ENCODE measurements at regions not wholly inside any gene's neighbourhood (a gene's known extent, or its start where the extent isn't known, plus 50 kb on each side); places are given as distances from the start of the nearest gene placed in this dataset.
A peak's percentile ranks its signal among the peaks of the same experiment; 100 is the strongest.

- Mint-ChIP-seq H3K9me3 (peaks cover 0 to 10% (median 3%) of the 10 kb centered on the region in 7 donors), H3K27ac (no peak overlapping the region), H3K4me3 (no peak overlapping the region), H3K4me1 (no peaks in the 10 kb centered on the region), H3K36me3 (no peaks in the 10 kb centered on the region), H3K27me3 (no peaks in the 10 kb centered on the region)
- no peak for ATAC-seq (ENCODE audit: low read depth in 2 of 2)
- Histone ChIP-seq H3K36me3 (ENCODE audit: control insufficient read depth, insufficient read depth, low read length) (no peaks in the 10 kb centered on the region), H3K27ac (ENCODE audit: insufficient read depth, low read length, poor library complexity, severe bottlenecking) (no peak overlapping the region), H3K4me3 (ENCODE audit: low read depth, low read length) (no peak overlapping the region), H3K4me1 (ENCODE audit: control insufficient read depth, insufficient read depth, low read length, poor library complexity, severe bottlenecking) (no peaks in the 10 kb centered on the region), H3K27me3 (ENCODE audit: control insufficient read depth, insufficient read depth, low read length) (no peaks in the 10 kb centered on the region), H3K9me3 (ENCODE audit: control insufficient read depth in 2 of 2, low read length in 2 of 2) (peaks cover 0 to 2% of the 10 kb centered on the region in 2 experiments)
- no peak for DNase-seq
Observed at GRCh38 chr10:59538623-59539022, 171.0 kb downstream of the SLC16A9 start.

DNA sequence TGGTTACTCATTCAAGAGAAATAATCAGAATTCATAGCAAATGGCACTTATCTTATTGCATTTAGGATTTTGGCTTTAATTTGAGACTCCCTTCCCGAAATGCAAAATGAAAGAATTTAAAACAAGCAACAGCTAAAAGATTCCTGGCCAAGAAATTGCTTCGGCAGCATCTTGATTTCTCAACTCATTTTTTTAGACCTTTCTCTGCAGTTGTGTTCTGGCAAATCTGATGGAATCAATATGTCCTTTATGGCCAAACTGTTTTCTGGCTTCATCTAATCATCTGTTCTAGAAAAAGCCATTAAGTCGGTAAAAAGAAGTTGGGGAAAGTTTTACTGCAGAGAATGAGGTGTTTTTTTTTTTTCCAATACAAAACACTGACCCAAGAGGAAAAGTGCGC is 172.1 kb downstream of the SLC16A9 start:
- Mint-ChIP-seq H3K4me3 (no peak overlapping the region), H3K9me3 (peaks cover 0 to 10% (median 3%) of the 10 kb centered on the region in 7 donors)
- H3K36me3 ChIP-seq (ENCODE audit: control insufficient read depth, insufficient read depth, low read length): no peaks in the 10 kb centered on the region

DNA sequence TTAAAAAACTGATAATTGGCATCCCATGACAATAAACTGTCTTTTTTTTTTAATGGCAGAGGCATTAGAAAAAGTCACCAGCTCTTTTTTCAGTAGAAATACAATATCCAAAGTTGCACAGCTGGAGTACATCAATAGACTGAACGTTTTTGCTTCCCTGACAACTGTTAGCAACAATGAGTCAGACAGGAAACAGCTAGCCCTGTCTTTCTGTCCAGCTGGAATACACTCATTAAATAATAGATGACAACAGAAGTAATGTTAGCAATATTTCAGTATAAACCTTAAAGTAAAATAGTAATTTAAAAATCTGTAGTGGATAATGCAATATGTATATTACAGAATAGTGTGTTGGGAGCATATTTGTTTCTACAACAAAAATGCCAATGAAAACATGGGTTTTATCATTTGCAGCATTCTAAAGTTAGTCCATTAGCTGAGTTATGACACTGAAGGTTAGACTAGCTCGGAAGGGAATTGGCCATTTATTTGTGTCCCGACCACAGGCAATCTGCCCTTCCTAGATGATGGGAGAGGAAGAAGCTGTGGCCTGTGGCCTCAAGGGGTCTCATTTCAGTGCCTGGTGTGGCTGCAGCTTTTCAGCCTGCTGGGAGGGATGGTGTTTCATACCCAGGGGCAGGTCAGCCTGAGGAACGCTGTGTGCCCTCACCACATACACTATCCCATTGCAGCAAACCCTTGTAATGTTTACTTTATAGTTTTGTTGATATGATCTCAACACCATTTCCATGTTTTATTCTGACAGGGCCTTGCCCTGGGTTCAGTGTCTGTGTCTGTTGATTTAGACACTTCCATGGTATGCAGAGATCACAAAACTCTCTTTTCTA is 173.3 kb downstream of the SLC16A9 start:
- H3K9me3 ChIP-seq (ENCODE audit: control insufficient read depth in 2 of 2, low read length in 2 of 2): peaks cover 0 to 2% of the 10 kb centered on the region in 2 experiments
- ATAC-seq (ENCODE audit: low read depth in 2 of 2) (no peak), DNase-seq (no peak)
- H3K9me3 Mint-ChIP-seq: peaks cover 0 to 5% (median 4%) of the 10 kb centered on the region in 7 donors
- no peak overlapping the region for H3K27ac ChIP-seq (ENCODE audit: insufficient read depth, low read length, poor library complexity, severe bottlenecking)
- no peaks in the 10 kb centered on the region for H3K27me3 ChIP-seq (ENCODE audit: control insufficient read depth, insufficient read depth, low read length)
- H3K36me3 Mint-ChIP-seq: no peaks in the 10 kb centered on the region
- H3K4me3 Mint-ChIP-seq: no peak overlapping the region
- H3K27me3 Mint-ChIP-seq: no peaks in the 10 kb centered on the region
- H3K36me3 ChIP-seq (ENCODE audit: control insufficient read depth, insufficient read depth, low read length): no peaks in the 10 kb centered on the region
- no peak overlapping the region for H3K4me3 ChIP-seq (ENCODE audit: low read depth, low read length)
- no peaks in the 10 kb centered on the region for H3K4me1 Mint-ChIP-seq
- H3K4me1 ChIP-seq (ENCODE audit: control insufficient read depth, insufficient read depth, low read length, poor library complexity, severe bottlenecking): no peaks in the 10 kb centered on the region
- no peak overlapping the region for H3K27ac Mint-ChIP-seq

More for the DNA sequence above, 172.1 kb downstream of the SLC16A9 start:
- Histone ChIP-seq H3K4me3 (ENCODE audit: low read depth, low read length) (no peak overlapping the region), H3K4me1 (ENCODE audit: control insufficient read depth, insufficient read depth, low read length, poor library complexity, severe bottlenecking) (no peaks in the 10 kb centered on the region), H3K9me3 (ENCODE audit: control insufficient read depth in 2 of 2, low read length in 2 of 2) (peaks cover 0 to 2% of the 10 kb centered on the region in 2 experiments), H3K27ac (ENCODE audit: insufficient read depth, low read length, poor library complexity, severe bottlenecking) (no peak overlapping the region), H3K27me3 (ENCODE audit: control insufficient read depth, insufficient read depth, low read length) (no peaks in the 10 kb centered on the region)
- no peak overlapping the region for H3K27ac Mint-ChIP-seq
- ATAC-seq (ENCODE audit: low read depth in 2 of 2) (no peak), DNase-seq (no peak)
- no peaks in the 10 kb centered on the region for H3K4me1 Mint-ChIP-seq
- no peaks in the 10 kb centered on the region for H3K36me3 Mint-ChIP-seq
- H3K27me3 Mint-ChIP-seq: no peaks in the 10 kb centered on the region

GRCh38 chr10:59524348-59524747 is 162.0 kb upstream of the FAM13C start:
- Histone ChIP-seq H3K4me3 (ENCODE audit: low read depth, low read length) (no peak overlapping the region), H3K4me1 (ENCODE audit: control insufficient read depth, insufficient read depth, low read length, poor library complexity, severe bottlenecking) (no peaks in the 10 kb centered on the region), H3K27me3 (ENCODE audit: control insufficient read depth, insufficient read depth, low read length) (no peaks in the 10 kb centered on the region), H3K27ac (ENCODE audit: insufficient read depth, low read length, poor library complexity, severe bottlenecking) (no peak overlapping the region), H3K36me3 (ENCODE audit: control insufficient read depth, insufficient read depth, low read length) (no peaks in the 10 kb centered on the region), H3K9me3 (ENCODE audit: control insufficient read depth in 2 of 2, low read length in 2 of 2) (no peaks in the 10 kb centered on the region)
- Mint-ChIP-seq H3K9me3 (peaks cover 0 to 6% (median 1%) of the 10 kb centered on the region in 7 donors), H3K4me3 (no peak overlapping the region), H3K36me3 (no peaks in the 10 kb centered on the region), H3K27me3 (no peaks in the 10 kb centered on the region), H3K27ac (no peak overlapping the region), H3K4me1 (no peaks in the 10 kb centered on the region)
- DNase-seq: no peak
- no peak for ATAC-seq (ENCODE audit: low read depth in 2 of 2)

DNA sequence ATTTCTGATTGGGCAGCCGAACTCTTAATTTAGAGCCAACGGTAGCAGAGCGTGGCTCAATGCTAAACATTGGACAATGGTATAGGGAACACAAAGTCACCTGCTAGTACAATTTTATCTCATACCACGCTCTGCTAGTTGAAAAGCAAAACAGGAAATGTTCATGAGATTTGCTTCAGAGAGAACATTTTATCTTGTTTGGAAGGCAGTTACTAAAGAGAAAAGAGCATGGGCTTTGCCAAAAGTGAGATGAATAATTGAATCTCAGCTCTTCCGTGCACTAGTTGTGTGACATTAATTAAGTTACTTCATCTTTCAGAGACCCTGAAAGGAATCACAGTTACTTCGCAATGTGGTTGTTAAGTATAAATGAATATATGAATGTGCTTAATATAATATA is 161.5 kb upstream of the FAM13C start:
- DNase-seq (no peak), ATAC-seq (ENCODE audit: low read depth in 2 of 2) (no peak)
- Mint-ChIP-seq H3K4me3 (no peak overlapping the region), H3K4me1 (no peaks in the 10 kb centered on the region), H3K27ac (no peak overlapping the region), H3K36me3 (no peaks in the 10 kb centered on the region), H3K9me3 (peaks cover 0 to 6% (median 2%) of the 10 kb centered on the region in 7 donors), H3K27me3 (no peaks in the 10 kb centered on the region)
- no peaks in the 10 kb centered on the region for H3K36me3 ChIP-seq (ENCODE audit: control insufficient read depth, insufficient read depth, low read length)
- no peaks in the 10 kb centered on the region for H3K27me3 ChIP-seq (ENCODE audit: control insufficient read depth, insufficient read depth, low read length)
- no peak overlapping the region for H3K27ac ChIP-seq (ENCODE audit: insufficient read depth, low read length, poor library complexity, severe bottlenecking)
- H3K4me3 ChIP-seq (ENCODE audit: low read depth, low read length): no peak overlapping the region
- H3K9me3 ChIP-seq (ENCODE audit: control insufficient read depth in 2 of 2, low read length in 2 of 2): no peaks in the 10 kb centered on the region
- H3K4me1 ChIP-seq (ENCODE audit: control insufficient read depth, insufficient read depth, low read length, poor library complexity, severe bottlenecking): no peaks in the 10 kb centered on the region

DNA sequence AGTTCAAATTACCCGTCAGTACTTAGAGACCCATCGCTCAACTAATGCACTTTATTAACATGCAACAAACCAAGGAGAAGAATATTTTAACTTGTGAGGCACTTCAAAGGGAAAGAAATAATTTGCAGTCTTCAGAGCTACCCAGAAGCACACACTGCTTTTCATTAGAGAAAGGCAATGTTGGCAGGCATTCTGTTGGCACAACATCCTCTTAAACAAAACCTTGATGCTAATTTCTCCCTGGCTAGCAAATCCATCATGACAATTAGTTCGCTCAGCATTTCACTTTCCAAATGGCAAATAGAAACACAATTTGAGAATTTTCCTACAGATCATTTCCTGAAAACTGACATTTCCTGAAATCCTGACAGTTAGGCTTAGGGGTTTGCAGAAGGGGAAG is 155.6 kb upstream of the FAM13C start:
- Mint-ChIP-seq H3K27ac (no peak overlapping the region), H3K4me3 (peak overlapping the region in 1 of 4 donors; percentile 2)

DNA sequence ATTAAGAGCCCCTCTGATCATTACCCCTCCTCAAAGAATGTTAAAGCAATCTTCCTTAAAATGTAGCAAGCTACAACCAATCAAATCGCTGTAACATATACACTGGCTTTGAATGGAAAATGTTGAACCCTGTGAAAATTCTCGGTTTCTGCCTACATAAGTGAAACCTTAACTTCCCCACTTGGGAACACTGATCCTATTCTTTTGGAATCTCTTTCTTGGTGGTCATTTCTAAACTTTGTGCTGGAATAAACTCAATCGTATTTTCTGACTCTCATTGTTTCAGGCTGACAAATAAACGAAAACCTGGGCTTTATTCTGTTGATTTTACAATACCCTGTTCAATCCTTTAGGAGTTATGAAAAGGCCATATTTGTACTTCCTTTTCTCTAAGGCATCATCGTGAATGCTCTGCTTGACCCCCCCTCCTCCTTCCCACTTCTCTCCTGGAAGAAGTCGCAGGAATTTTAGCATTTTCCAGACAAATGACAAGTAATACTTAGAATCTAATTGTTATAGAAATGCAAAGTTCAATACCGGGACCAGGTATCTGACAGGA is 155.1 kb upstream of the FAM13C start:
- Histone ChIP-seq H3K4me1 (ENCODE audit: control insufficient read depth, insufficient read depth, low read length, poor library complexity, severe bottlenecking) (no peaks in the 10 kb centered on the region), H3K9me3 (ENCODE audit: control insufficient read depth in 2 of 2, low read length in 2 of 2) (no peaks in the 10 kb centered on the region), H3K27ac (ENCODE audit: insufficient read depth, low read length, poor library complexity, severe bottlenecking) (no peak overlapping the region), H3K36me3 (ENCODE audit: control insufficient read depth, insufficient read depth, low read length) (no peaks in the 10 kb centered on the region), H3K27me3 (ENCODE audit: control insufficient read depth, insufficient read depth, low read length) (no peaks in the 10 kb centered on the region), H3K4me3 (ENCODE audit: low read depth, low read length) (no peak overlapping the region)
- peaks cover 4% of the 10 kb centered on the region for H3K27me3 Mint-ChIP-seq
- no peak for ATAC-seq (ENCODE audit: low read depth in 2 of 2)
- DNase-seq: no peak
- H3K27ac Mint-ChIP-seq: no peak overlapping the region
- no peaks in the 10 kb centered on the region for H3K4me1 Mint-ChIP-seq
- H3K9me3 Mint-ChIP-seq: peaks cover 0 to 3% (median 1%) of the 10 kb centered on the region in 7 donors
- no peaks in the 10 kb centered on the region for H3K36me3 Mint-ChIP-seq
- no peak overlapping the region for H3K4me3 Mint-ChIP-seq

More for the DNA sequence above, 155.6 kb upstream of the FAM13C start:
- Histone ChIP-seq H3K4me1 (ENCODE audit: control insufficient read depth, insufficient read depth, low read length, poor library complexity, severe bottlenecking) (no peaks in the 10 kb centered on the region), H3K27me3 (ENCODE audit: control insufficient read depth, insufficient read depth, low read length) (no peaks in the 10 kb centered on the region), H3K4me3 (ENCODE audit: low read depth, low read length) (no peak overlapping the region), H3K9me3 (ENCODE audit: control insufficient read depth in 2 of 2, low read length in 2 of 2) (no peaks in the 10 kb centered on the region), H3K27ac (ENCODE audit: insufficient read depth, low read length, poor library complexity, severe bottlenecking) (no peak overlapping the region), H3K36me3 (ENCODE audit: control insufficient read depth, insufficient read depth, low read length) (no peaks in the 10 kb centered on the region)
- H3K4me1 Mint-ChIP-seq: no peaks in the 10 kb centered on the region
- DNase-seq (no peak), ATAC-seq (ENCODE audit: low read depth in 2 of 2) (no peak)
- no peaks in the 10 kb centered on the region for H3K36me3 Mint-ChIP-seq
- peaks cover 4% of the 10 kb centered on the region for H3K27me3 Mint-ChIP-seq
- H3K9me3 Mint-ChIP-seq: peaks cover 0 to 3% (median 1%) of the 10 kb centered on the region in 7 donors

DNA sequence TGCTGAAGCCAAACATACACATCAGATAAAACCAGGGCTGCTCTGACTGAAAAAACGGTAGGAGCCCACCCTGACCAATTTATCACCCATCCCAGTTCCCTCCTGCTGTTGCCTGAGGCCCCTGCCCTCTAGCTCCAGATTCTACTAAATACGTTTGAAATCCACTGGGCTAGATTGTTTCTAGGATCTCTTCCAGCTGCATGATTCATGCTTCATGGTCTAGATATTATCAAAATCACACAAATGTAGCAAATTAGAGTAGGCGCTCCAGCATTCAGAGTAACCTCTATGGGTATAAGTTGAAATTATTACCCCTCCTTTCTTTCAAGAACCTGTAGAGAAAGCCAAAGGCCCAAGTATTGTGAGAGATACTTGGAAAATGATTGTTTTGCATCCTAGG is 151.2 kb upstream of the FAM13C start:
- Mint-ChIP-seq H3K36me3 (no peaks in the 10 kb centered on the region), H3K27ac (no peak overlapping the region), H3K9me3 (peaks cover 0 to 1% (median 0%) of the 10 kb centered on the region in 7 donors), H3K27me3 (peaks cover 4% of the 10 kb centered on the region), H3K4me3 (no peak overlapping the region), H3K4me1 (no peaks in the 10 kb centered on the region)
- DNase-seq (no peak), ATAC-seq (ENCODE audit: low read depth in 2 of 2) (no peak)
- Histone ChIP-seq H3K4me3 (ENCODE audit: low read depth, low read length) (no peak overlapping the region), H3K9me3 (ENCODE audit: control insufficient read depth in 2 of 2, low read length in 2 of 2) (no peaks in the 10 kb centered on the region), H3K27me3 (ENCODE audit: control insufficient read depth, insufficient read depth, low read length) (no peaks in the 10 kb centered on the region), H3K4me1 (ENCODE audit: control insufficient read depth, insufficient read depth, low read length, poor library complexity, severe bottlenecking) (no peaks in the 10 kb centered on the region), H3K36me3 (ENCODE audit: control insufficient read depth, insufficient read depth, low read length) (no peaks in the 10 kb centered on the region), H3K27ac (ENCODE audit: insufficient read depth, low read length, poor library complexity, severe bottlenecking) (no peak overlapping the region)
